GM12873 (cell line): ENCODE measurements at regions not wholly inside any gene's neighbourhood (a gene's known extent, or its start where the extent isn't known, plus 50 kb on each side); places are given as distances from the start of the nearest gene placed in this dataset.

Source experiments
- CTCF ChIP-seq: IDR thresholded peaks from 2 replicates; pipeline ENCODE4 v1.5.1; 2012; ENCODE audit warnings: low read depth, mild to moderate bottlenecking, moderate library complexity, low read length, control low read depth; ENCODE audit not compliant: insufficient read depth; ENCODE audit errors: missing control alignments

- no peak for TF ChIP-seq CTCF
Measured at GRCh38 chr16:65196420-65197075, 74.7 kb upstream of the CDH11 start.

- TF ChIP-seq CTCF = no peak
Measured at GRCh38 chr16:65195998-65196397, 74.1 kb upstream of the CDH11 start.

GRCh38 chr16:65185241-65185778 is 63.4 kb upstream of the CDH11 start:
- TF ChIP-seq CTCF = no peak

- TF ChIP-seq CTCF = no peak
Measured at GRCh38 chr16:65181071-65181561, 59.3 kb upstream of the CDH11 start.

GRCh38 chr16:65178151-65178550 is 56.3 kb upstream of the CDH11 start:
- no peak for TF ChIP-seq CTCF

- no peak for TF ChIP-seq CTCF
Measured at GRCh38 chr16:65176603-65177002, 54.7 kb upstream of the CDH11 start.

GRCh38 chr16:65172356-65172755 is 50.5 kb upstream of the CDH11 start:
- TF ChIP-seq CTCF = no peak
